ENCODE measurements at regions not wholly inside any gene's neighbourhood (a gene's known extent, or its start where the extent isn't known, plus 50 kb on each side); places are given as distances from the start of the nearest gene placed in this dataset.

DNA sequence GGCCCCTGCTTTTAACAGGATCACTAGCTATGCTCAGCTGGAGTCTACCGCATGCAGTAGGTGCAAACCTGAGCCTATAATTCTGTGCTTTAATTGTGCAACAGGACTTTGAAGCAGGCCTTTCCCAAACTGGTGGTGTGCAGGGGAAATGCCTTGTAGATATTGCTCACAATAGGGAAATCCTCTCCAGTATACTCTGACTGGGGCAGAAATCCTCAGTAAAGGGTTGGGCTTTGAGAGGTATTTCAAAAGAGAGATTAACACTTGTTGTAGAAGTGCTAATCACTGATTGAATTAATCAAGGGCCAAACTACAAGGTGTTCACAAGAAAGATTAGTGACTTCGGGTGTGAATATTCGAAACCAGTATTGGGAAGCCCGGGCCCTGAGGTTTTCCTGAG lies 58.5 kb upstream of the EXOC6 start:
- DNase-seq (ENCODE audit: low read depth in 4 of 4, low spot score in 3 of 4), result no peak

DNA sequence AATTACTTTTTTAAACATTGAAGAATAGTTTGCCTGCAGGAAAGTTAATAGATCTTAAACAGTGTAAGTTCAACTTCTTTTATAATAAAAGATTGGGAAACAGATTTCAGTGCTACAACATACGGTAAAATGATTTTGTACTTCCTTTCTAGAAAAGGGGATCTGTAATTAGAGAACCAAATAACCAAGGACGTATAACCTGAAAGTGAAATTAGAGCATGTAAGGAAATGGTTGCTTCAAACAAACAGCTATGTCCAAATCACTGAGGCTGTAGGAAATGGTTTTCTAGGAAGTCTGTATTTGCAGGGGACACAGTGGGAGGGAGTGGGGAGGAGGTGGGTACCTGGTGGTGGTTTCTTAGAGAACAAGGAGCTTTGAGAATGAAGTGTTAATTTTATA lies 57.9 kb upstream of the EXOC6 start:
- DNase-seq (ENCODE audit: low read depth in 4 of 4, low spot score in 3 of 4), result no peak

DNA sequence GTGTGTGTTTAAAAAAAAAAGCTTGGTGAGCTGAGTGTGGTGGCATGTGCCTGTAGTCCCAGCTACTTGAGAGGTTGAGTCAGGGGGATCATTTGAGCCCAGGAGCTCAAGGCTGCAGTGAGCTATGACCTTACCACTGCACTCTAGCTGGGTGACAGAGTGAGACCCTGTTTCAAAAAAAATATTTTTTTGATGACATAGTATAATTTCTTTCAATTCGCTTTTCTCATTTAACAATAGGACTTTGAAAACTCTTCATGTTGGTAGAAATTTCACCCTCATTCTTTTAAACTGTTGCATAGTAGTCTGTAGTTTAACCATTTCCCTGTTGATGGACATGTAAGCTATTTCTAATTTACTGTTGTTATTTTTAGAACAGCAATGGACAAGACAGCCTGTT lies 55.7 kb upstream of the EXOC6 start:
- DNase-seq (ENCODE audit: low read depth in 4 of 4, low spot score in 3 of 4), result no peak
